ENCODE measurements at regions not wholly inside any gene's neighbourhood (a gene's known extent, or its start where the extent isn't known, plus 50 kb on each side); places are given as distances from the start of the nearest gene placed in this dataset.

DNA sequence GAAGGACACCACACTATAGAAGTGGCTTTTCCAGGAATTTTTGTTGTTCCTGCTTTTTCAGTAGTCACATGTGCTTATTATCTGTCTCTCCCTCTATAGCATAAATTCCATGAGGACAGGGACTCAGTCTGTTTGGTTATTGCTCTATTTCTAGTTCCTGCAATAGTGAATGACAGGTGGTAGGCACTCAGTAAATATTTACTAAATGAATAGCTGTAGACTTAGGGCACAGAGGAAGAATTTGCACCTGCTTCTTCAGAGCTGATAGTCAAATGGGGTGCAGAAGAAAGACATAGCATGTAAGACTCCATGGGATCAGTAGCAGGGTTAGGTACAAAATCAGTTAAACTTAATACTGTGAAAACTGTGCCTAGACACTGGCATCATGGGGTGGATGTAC, 580.2 kb downstream of the CCDC171 start:
- no peak for DNase-seq (ENCODE audit: low read depth)

DNA sequence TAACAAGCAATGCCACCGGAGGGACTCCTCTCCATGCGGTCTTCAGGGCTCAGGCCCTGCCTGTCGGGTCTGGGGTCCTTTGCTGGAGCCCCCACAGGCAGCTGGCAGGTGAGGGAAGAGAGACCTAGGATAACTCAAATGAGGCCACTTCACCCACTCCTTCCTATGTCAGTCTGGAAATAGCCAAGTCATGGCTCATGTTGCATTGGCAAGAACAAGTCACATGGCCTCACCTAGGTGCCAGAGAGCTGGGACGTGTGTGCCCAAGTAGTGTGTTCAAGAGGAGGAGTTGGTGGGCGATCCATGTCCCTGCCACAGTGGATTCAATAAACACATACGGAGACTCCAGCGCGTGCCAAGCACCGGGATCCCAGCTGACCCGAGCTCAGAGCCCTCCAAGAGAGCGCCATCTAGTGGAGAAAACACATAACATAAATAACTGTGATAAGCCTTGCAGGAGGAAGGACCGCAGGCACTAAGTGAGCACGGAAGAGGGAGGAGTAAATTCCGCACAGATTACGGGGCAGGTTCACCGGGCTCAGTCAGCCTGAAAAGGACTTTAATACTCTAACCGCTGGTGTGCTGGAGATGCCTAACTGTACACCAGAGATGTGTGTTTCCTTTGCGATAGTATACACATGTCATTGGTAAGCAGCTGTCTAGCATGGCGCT, 580.8 kb downstream of the CCDC171 start:
- DNase-seq (ENCODE audit: low read depth), result no peak

- DNase-seq (ENCODE audit: low read depth), result no peak
Measured at GRCh38 chr9:16134351-16134750, 581.5 kb downstream of the CCDC171 start.

- no peak for DNase-seq (ENCODE audit: low read depth)
Measured at GRCh38 chr9:16135968-16136367, 583.1 kb downstream of the CCDC171 start.

DNA sequence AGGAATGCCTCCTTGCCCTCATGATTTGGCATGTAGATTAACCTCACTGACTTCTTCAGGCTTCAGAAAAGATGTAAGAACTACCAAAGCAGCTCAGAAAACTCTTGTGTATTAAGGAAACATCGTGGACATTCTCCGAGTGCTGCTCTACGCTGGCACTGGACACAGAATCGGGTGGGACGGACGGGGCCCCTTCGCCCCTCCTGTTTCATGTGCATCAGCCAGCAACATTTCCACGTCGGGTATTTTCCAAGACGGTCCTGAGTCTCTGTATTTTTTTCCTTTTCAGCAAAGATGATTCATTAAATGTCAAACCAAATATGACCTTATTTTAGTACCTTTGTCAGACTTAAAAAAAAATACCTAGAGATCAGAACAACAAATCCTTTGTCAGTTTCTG, 583.6 kb downstream of the CCDC171 start:
- DNase-seq (ENCODE audit: low read depth), result no peak

GRCh38 chr9:16136961-16137360, 584.1 kb downstream of the CCDC171 start:
- no peak for DNase-seq (ENCODE audit: low read depth)

DNA sequence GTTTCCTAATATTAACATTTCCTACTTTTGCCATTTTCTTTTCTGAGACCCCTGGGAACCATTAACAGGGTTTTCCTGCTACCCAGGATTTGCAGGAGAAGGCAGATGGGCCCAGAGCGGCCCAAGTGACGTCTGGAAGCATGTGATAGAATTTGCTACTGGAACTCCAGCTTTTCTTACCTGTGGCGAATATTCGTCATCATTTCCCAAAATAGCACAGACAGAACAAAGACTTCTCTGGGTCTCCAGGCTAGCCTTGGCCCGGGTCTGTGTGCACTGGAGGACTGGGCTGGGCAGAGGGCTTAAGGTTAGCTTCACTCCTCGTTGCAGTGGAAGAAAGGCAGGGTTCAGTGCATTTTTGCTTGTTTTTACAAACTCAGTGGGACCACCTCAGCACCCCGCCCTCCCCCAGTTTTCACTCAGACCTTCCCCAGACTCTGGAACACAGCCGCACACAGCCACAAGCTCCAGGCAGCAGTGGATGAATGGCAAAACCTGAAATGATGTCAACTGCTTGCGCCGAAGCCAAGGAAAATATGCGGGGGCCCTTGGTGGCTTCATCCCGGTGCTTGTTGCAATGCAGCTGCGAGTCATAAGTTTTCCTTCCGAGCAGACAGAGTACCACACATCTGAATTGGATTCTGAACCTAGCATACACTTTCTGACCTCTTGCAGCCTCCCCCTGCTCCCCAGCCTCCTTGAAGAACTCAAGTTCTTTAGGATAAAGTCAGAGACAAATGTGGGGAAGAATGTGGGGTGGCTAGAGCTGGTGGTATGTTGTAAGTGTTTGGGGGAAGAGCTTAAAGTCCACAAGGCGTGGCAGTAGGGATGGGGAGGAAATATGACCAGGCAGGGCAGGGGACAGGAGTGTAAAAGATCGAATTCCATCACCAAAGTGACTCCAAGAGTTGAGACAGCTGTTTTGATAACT, 586.0 kb downstream of the CCDC171 start:
- DNase-seq (ENCODE audit: low read depth), result no peak

DNA sequence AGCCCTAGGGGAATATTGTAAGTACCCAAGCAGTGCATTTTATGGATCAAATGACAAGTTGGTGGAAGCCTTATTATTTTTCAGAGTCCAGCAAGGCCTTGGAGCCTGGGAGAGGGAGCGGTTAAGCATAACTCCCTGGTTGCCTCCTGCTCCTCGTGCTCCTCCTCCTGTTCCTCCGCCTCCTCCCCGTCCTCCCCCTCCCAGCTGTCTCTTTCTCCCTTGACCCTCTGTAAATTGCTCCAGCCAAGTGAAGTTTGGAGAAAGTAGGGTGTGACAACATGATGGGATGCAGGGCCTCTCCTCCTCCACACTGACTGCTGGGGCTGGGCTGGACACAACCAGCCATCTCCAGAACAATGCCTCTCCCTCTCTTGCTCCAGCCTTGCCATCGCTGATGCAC, 586.9 kb downstream of the CCDC171 start:
- DNase-seq (ENCODE audit: low read depth), result no peak

DNA sequence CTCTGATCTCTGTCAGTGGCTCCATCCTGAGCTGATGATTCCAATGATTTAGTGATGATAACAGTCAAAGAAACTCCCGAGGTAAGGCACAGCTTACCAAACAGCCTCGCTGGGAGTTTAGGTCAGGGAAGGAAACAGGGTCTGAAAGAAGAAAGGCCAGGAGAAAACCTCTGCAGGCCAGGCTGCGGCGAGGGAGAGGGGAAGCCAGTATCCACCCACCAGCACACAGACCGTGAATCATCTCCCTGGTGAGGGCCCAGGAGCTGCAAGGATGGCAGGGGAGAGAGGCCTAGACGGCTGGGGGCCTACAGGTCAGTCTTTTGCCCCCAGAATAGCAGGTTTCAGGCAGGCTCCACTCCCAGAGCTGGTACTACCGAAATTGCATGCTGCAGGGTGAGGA, 590.5 kb downstream of the CCDC171 start:
- DNase-seq (ENCODE audit: low read depth), result no peak

DNA sequence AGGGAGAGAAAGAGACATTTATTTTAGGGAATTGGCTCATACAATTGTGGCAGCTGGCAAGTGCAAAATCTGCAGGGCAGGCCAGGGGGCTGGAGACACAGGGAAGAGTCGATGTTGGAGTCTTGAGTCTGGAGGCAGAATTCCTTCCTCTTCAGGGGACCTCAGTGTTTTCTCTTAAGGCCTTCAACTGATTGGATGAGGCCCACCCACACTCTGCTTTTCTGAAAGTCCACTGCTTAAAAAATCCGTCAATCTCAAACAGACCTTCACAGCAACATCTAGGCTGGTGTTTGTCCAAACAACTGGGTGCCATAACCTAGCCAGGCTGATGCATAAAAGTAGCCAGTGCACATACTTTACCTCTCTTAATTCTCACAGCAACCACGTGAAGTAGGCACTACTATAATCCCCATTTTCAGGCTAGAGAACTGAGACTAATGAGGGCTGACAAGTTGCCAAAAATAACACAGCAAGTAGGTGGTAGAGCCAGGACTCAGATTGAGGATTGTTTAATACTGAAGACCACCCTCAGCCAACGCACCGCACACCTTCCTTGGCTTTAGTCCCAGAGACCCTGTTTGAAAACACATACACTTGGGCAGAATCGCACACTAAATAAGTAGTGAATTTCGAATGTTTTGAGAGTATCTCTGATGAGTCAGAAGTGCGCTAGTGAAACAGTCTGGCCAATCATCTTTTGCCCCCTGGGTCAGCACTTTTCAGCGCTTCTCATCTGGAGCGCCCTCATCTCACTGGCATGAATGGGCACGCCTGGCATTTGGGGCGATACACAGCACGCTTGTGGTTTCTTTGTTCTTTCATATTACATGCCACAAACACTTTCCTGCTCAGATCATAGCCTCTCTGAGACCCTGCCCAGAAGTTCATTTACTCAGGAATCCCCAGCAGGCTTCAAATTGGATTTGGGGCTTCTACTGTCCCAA, 591.4 kb downstream of the CCDC171 start:
- no peak for DNase-seq (ENCODE audit: low read depth)

DNA sequence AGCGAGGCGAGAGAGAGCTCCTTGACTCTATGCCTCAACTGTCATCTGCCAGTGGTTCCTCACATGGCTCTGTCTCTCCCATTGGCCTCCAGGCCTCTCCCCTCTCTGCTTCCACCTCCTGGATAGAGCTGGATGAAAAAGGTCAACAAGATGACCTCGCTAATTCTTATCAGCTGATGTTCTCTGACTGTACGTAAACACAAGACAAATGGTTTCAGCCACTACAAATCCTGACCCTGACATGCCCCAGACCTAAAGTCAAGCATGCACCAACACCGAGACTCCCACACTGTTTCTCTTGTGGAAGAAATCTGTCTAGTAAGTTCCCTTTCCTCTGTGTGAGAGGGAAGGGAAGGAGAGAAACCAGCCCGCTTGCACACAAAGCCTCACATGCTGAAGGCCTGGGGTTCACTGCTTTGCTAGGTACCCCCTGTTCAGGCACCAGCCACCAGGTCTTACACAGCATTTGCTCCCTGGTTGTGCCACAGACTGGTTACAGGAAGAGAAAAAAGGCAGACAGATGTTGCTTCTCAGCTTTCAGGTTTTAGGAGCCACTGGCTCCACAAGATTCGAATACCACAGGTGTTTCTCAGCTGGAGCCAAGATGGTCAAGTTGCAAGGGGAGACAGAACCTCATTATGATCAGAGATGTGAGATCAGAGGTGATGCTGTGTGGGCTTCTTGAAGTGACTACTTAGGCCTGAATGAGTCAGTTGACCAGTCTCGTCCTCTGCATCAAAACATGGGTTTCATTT, 592.5 kb downstream of the CCDC171 start:
- DNase-seq (ENCODE audit: low read depth), result no peak

- DNase-seq (ENCODE audit: low read depth), result no peak
Measured at GRCh38 chr9:16147726-16148125, 594.9 kb downstream of the CCDC171 start.

GRCh38 chr9:16150501-16150900, 597.7 kb downstream of the CCDC171 start:
- DNase-seq (ENCODE audit: low read depth), result no peak

DNA sequence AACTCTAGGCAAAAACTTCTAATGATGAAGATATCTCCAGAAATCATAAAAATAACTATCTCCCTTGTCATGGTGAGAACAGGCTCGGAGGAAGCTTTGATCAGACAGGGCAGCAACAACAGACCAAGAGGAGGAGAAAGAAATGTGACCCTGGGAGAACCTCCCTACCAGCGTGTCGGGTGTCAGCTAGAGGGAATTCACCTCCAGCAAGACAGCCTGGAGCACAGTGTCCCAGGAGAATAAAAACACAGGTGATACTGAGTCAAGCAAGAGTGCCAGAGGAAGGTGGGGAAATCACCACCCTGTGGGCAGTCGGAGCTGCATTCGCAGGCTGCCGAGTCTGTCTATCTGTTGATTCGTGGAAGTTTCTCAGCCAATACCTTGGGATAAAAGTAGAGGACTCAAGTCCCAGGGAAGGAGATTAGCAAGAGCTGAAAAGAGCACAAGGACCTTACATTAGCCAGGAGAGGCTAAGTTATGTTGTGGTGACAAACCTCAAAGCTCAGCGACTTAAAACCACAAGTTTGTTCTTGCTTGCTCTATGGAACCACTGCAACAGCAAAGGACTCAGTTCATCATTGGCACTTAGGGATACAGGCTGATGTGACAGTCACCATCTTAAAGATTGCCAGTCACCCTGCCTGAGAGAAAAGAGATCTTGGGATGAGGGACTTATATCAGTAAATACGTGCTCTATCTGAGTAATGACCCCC, 598.3 kb downstream of the CCDC171 start:
- no peak for DNase-seq (ENCODE audit: low read depth)

DNA sequence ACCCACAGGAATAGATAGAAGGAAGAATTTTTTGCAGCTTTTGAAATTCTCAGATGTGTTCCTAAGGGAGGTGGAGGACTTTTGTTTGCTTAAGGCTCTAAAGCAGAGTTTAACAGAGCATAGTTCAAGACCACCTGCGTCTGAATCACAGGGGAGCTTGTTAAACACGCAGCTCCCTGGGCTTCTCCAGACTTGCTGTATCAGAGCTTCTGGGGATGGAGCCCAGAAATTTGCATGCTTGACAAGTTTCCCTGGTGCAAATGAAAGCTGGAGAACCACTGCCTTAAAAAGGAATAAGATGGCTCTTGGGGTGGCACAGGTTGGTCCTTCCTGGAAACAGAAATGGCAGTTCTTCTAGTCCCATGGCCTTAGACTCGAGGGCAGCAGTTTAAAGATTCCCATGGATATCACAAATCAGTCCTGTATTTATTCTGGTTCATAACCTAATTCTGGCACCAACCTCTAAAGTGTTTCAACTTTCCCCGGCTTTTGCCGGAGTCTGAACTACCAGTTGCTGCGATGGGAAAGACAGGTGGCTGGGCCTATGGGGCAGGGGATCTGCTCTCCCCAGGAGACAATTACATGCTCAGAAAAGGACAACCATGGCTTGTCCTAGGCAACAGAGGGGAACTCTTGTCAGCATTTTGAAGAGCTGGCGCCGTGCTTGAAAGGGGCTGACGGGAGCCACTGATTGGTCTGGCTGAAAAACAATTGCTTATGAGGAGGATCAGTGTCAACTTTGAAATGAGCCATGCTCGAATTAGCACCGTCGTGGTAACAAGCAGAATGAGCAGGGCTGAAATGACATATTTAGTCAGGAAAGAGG, 599.6 kb downstream of the CCDC171 start:
- DNase-seq (ENCODE audit: low read depth), result no peak

- no peak for DNase-seq (ENCODE audit: low read depth)
Measured at GRCh38 chr9:16153221-16153620, 600.4 kb downstream of the CCDC171 start.

DNA sequence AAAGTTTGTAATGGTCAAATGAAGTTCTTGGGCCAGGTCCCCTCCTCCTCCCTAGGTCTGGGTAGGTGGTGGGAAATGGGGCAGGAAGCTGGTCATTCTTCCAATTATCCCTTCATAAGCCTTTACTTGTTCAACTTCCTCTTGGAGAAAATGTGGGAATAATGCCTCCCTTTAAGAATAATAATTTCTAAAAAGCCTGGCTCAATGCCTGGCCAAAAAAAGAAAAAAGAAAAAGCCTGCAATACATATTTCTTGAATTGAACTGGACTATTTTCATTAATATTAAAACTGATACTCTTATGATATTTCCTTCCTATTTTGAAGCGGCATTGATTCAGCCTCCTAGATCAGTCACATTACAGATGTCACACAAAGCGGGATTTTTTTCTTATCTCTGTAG, 600.9 kb downstream of the CCDC171 start:
- no peak for DNase-seq (ENCODE audit: low read depth)

GRCh38 chr9:16154521-16155078, 601.8 kb downstream of the CCDC171 start:
- DNase-seq (ENCODE audit: low read depth), result no peak

- no peak for DNase-seq (ENCODE audit: low read depth)
Measured at GRCh38 chr9:16155878-16156277, 603.0 kb downstream of the CCDC171 start.

- no peak for DNase-seq (ENCODE audit: low read depth)
Measured at GRCh38 chr9:16157216-16157615, 604.4 kb downstream of the CCDC171 start.
